NCI-H345 (cell line): ENCODE measurements at regions not wholly inside any gene's neighbourhood (a gene's known extent, or its start where the extent isn't known, plus 50 kb on each side); places are given as distances from the start of the nearest gene placed in this dataset.
"Not testable (repeated sequence)": the region's sequence is repeated elsewhere in the genome, so short reads cannot be mapped to it uniquely, and the experiment has no call there.

Experiments
- DNase-seq: peaks from one replicate; lab custom pipeline; 2025; lab: John Stamatoyannopoulos, UW

DNA sequence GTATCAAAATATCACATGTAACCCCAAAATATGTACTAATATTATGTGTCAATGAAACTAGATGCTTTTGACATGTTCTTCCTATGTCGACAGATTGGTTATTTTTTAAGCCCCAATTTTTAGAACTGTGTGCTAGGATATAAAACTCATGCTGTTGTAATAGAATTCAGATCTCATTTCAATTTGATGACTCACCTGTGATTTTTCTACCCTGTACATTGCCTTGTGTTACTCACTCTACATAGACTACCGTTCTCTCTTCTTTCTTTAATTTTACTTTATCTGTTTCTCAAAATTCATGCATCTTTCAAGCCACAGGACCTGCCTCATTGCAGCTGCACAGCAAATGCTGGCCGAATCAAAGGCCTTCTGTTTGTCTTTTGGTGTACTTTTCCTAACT is 284.5 kb downstream of the MAT2B start:
- no peak for DNase-seq

- DNase-seq, result no peak
Observed at GRCh38 chr5:163790497-163790896, 285.1 kb downstream of the MAT2B start.

- no peak for DNase-seq
Observed at GRCh38 chr5:163794993-163795392, 289.6 kb downstream of the MAT2B start.

DNA sequence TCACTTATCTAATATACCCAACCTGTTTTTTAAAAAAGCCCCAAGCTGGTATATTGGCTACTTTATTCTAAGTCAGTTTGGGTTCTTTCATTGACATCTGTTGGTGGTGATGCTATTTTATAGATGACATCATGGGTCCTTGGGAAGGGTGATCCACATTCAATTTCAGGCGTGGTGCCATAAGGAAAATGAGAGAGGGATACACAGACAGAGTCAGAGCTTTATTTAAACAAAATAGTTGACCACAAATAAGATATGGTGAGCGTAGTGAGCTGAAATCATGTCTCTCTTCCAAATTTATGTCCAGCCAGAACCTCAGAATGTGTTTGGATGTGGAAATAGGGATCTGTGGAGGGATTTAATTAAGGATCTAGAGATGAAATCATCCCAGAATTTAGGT is 302.4 kb downstream of the MAT2B start:
- DNase-seq, result no peak

DNA sequence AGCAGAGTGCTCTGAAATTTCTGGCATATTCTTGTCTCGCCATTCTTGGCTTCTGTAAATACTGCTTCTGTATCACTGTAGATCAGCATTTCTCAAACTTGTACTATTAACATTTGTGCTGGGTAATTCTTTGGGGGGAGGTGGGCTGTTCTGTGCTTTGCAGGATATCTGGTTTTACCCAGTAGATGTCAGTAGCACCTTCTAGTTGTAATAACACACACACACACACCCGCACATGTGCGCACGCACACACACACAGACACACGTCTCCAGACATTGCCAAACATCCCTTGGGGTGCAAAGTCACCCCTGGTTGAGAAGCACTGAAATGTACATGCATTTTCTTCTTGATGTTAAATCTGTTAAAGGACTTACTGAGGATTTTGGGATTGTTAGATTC is 304.1 kb downstream of the MAT2B start:
- DNase-seq, result no peak

- no peak for DNase-seq
Observed at GRCh38 chr5:163813900-163814299, 308.5 kb downstream of the MAT2B start.

DNA sequence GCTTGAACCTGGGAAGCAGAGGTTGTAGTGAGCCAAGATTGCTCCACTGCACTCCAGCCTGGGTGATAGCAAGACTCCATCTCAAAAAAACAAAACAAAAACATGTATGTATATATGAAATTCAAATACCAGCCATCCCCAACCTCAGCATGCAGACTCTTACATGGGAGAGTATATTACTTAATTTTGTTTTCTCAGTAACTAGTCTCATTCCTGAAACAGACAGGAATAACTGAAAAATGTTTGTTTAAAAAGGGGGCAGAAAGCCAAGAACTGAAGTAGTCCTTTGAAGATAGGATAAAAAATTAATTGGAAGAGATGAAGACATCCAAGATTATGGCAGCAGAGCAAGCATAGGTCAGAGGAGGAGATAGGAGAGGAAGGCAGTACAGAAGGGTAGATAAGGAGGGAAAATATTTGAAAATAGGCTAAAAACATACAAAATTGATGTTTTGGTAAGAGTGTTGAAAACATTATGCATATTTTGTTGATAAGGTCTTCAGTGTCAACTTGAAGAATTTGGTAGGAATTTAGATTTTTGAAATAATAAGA is 309.9 kb downstream of the MAT2B start:
- no peak for DNase-seq

GRCh38 chr5:163821142-163821541 is 315.7 kb downstream of the MAT2B start:
- DNase-seq, result no peak

DNA sequence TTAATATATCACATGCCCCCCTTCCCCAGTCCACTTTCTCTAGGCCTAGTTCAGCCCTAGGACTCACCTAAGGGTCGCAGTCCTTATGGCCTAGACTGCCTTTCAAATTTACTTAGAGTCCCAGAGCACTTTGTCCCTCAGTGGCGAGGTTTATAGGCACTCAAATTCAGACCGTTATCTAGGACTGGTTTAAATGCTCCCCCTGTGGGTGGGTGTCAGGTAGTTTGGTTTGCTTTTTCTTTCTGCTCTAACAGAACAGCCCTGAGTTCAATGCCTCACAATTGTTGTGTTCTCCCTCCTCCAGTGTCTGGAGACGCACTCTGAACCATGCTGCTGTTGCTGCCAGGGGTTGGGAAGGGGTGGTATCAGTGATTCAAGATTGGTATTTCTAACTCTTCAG is 317.1 kb downstream of the MAT2B start:
- no peak for DNase-seq

- no peak for DNase-seq
Observed at GRCh38 chr5:163825661-163826060, 320.2 kb downstream of the MAT2B start.

DNA sequence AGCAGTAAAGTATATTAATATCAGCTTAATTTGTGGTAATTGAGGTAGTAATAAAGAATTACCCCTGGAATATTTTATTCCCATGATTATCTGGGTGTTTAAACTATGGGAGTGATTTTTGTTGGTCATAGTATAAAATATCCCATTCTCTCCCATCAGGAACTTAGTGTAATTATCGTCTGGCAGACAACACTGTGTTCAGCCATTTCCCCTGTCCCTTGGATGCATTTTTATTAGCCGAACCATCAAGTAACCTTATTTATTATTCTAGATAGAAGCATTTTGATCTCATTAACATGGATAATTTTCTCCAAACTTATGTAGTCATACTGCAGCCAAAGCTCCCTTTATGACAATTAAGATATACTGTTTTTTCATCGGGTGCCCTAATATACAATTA is 320.8 kb downstream of the MAT2B start:
- no peak for DNase-seq

- no peak for DNase-seq
Observed at GRCh38 chr5:163832155-163832554, 326.7 kb downstream of the MAT2B start.

DNA sequence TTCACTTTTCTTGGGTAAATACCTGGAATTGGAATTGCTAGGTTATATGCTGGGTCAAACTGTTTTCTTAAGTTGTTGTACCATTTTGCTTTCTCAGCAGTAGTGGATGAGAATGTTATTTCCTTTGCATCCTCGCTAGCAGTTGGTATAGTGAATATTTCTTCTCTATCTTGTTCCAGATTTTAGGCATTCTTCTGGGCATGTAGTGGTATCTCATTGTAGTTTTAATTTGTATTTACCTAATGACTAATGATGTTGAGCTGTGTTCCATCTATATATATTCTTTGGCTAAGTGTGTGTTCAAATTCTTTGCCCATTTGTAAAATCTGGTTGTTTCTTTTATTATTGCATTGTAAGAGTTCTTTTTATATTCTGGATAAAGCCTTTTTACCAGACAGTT is 333.3 kb downstream of the MAT2B start:
- no peak for DNase-seq

GRCh38 chr5:163846512-163846911 is 341.1 kb downstream of the MAT2B start:
- no peak for DNase-seq

- no peak for DNase-seq
Observed at GRCh38 chr5:163855754-163856153, 350.3 kb downstream of the MAT2B start.

- no peak for DNase-seq
Observed at GRCh38 chr5:163861670-163862069, 356.3 kb downstream of the MAT2B start.

- DNase-seq, result no peak
Observed at GRCh38 chr5:163867324-163867723, 361.9 kb downstream of the MAT2B start.

GRCh38 chr5:163867738-163868137 is 362.3 kb downstream of the MAT2B start:
- no peak for DNase-seq

DNA sequence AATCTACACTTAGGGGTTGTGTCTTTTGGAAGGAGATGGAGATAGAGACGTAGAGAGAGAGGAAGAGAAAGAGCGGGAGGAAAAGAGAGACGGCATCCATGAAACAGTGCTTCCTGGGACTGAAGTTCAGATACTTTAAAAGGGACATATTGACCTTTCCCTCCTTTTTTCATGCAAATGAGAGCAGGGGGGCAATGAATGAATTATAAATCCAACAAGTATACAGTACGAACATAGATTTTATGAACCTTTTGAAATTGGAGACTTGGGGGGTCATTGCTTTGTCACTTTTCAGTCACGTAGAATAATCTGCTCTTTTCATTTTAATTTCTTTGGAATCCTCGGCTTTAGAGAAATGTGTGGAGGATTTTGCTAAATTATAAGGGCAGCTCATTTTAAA is 364.2 kb downstream of the MAT2B start:
- no peak for DNase-seq

DNA sequence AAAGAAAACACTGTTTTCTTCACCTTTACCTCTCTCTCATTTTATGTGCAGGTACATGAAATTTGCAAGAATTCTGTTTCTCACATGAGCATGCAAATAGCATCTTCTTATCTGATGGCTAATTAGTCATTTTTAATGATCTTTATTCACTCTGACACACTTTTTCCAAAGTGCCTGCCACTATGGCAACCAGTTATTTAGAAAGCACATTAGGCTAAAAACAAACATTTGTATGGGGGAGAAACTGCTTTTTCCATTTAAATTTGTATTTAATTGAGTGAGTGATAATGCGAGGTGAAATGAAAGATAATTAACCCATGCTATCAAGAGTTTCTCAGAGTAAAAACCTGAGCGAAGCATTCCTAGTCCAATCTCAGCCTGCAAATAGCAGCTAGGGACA is 365.0 kb downstream of the MAT2B start:
- no peak for DNase-seq

DNA sequence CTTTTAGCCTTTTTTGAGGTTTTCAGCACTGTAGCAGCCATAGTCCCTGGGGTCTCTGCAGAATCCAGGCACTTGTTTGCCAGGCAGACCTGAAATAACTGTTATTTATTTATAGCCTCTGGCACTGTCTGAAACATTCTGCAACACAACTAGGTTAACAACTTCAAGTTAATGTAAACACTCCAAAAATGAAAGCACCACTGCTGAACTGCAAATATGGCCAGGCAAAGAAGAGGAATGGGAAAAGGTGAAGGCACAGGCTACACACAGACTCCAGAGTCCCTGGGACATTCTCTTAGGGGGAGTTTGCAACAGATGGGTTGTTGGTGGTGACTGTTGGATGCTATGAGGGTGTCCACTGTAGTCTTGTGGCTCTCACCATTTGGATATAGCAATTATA is 369.0 kb downstream of the MAT2B start:
- DNase-seq, result no peak

- not testable (repeated sequence) for DNase-seq
Observed at GRCh38 chr5:163874912-163875311, 369.5 kb downstream of the MAT2B start.

- DNase-seq, result no peak
Observed at GRCh38 chr5:163877865-163878264, 372.4 kb downstream of the MAT2B start.

GRCh38 chr5:163878490-163878889 is 373.1 kb downstream of the MAT2B start:
- no peak for DNase-seq

DNA sequence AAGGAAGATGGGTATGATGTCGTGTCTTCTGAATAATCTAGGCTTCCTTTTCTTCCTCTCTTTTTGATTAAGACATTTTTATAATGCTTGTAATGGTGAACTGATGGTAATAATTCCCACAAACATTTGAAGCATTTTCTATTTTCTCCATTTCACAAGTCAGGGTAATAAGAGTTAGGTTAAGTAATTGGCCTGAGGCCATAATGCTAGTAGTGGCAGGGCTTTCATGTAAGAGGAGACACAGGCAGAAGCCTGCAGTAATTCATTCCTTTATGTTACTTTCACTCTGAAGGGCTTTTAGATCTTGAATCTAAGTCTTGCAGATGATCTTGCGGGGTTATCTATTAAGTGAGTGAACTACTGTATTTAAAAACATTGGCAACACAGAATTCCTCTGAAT is 374.9 kb downstream of the MAT2B start:
- DNase-seq, result no peak
